ENCODE measurements at regions not wholly inside any gene's neighbourhood (a gene's known extent, or its start where the extent isn't known, plus 50 kb on each side); places are given as distances from the start of the nearest gene placed in this dataset.

- intact Hi-C loops (cut with DNase I; ENCODE audit: low total_unique reads), result no loop called here
These were observed 53.4 kb upstream of the SNRPN start for GRCh38 chr15:24901409-24901808.

More at GRCh38 chr15:24901409-24901808, 53.4 kb upstream of the SNRPN start:
- DNase-seq, result no peak
- Histone ChIP-seq H3K27me3 (no peaks in the 10 kb centered on the region), H3K4me1 (no peaks in the 10 kb centered on the region), H3K27ac (no peak overlapping the region), H3K36me3 (no peaks in the 10 kb centered on the region), H3K4me3 (no peak overlapping the region), H3K9me3 (peaks cover 0 to 70% (median 25%) of the 10 kb centered on the region in 4 donors)
- TF ChIP-seq CTCF (IDR thresholded peaks at IDR 0.05) (no peak), POLR2A (IDR thresholded peaks at IDR 0.05) (no peak), EP300 (IDR thresholded peaks at IDR 0.05) (no peak), POLR2AphosphoS5 (IDR thresholded peaks at IDR 0.05) (no peak)
- WGBS, 5 donors, result 53 to 62% (median 58%) methylated on average over 3 of the region's 3 CpGs

Data from stomach (tissue), 8 donors.